H1 (cell line): ENCODE measurements at regions not wholly inside any gene's neighbourhood (a gene's known extent, or its start where the extent isn't known, plus 50 kb on each side); places are given as distances from the start of the nearest gene placed in this dataset.

Experiments used
- CTCF ChIA-PET: fragments of 300-600 bp; sonication (Branson Sonifier 250); formaldehyde crosslinking; loops from one replicate; lab custom pipeline; 2021; ENCODE audit not compliant: partially characterized antibody; lab: Charles Lee
- POLR2A ChIA-PET: fragments of 300-600 bp; sonication (Branson Sonifier 250); formaldehyde crosslinking; loops from one replicate; lab custom pipeline; 2021; ENCODE audit warnings: inconsistent platforms; ENCODE audit not compliant: partially characterized antibody; lab: Charles Lee
- DNase-seq, 2 experiments: peaks; one replicate each; pipeline versions ENCODE4 v3.0.0 to v3.0.0-alpha.2; 2010 to 2022; ENCODE audit warnings: low spot score in 2 of 2, low read depth in 1 of 2, mixed read lengths in 1 of 2
- FAIRE-seq: peaks from 2 replicates; lab custom pipeline; 2011; peaks lifted over from hg19 to GRCh38; lab: Jason Lieb, UNC
- H2AFZ ChIP-seq: 2 replicates; pipeline ENCODE4 v1.8.1; 2012; ENCODE audit warnings: low read length, inconsistent platforms
- H2AK5ac ChIP-seq: 2 replicates; pipeline ENCODE4 v1.6.1; 2013; ENCODE audit warnings: low read depth, low read length
- H2BK120ac ChIP-seq: replicated peaks from 2 replicates; pipeline ENCODE3; 2013; ENCODE audit warnings: low read depth, low read length, inconsistent platforms
- H2BK12ac ChIP-seq: 2 replicates; pipeline ENCODE4 v1.6.1; 2013; ENCODE audit warnings: low read depth, low read length
- H2BK15ac ChIP-seq: 2 replicates; pipeline ENCODE4 v1.6.1; 2013; ENCODE audit warnings: low read length
- H2BK20ac ChIP-seq: 2 replicates; pipeline ENCODE4 v1.6.1; 2013; ENCODE audit warnings: low read length
- H2BK5ac ChIP-seq: 2 replicates; pipeline ENCODE4 v1.6.1; 2013; ENCODE audit warnings: low read depth, low read length
- H3K14ac ChIP-seq: 2 replicates; pipeline ENCODE4 v1.6.1; 2013; ENCODE audit warnings: inconsistent platforms; ENCODE audit not compliant: insufficient read length
- H3K18ac ChIP-seq: 2 replicates; pipeline ENCODE4 v1.6.1; 2013; ENCODE audit warnings: low read length; ENCODE audit errors: extremely low read depth
- H3K23ac ChIP-seq: 2 replicates; pipeline ENCODE4 v1.6.1; 2013; ENCODE audit warnings: inconsistent platforms; ENCODE audit not compliant: insufficient read length
- H3K23me2 ChIP-seq: 2 replicates; pipeline ENCODE4 v1.6.1; 2013; ENCODE audit warnings: low read depth, low read length
- H3K27ac ChIP-seq: 2 replicates; pipeline ENCODE4 v1.6.1; 2011; ENCODE audit warnings: low read depth, low read length, inconsistent platforms
- H3K27me3 ChIP-seq, 4 experiments: replicated peaks in 1 of 4; 1 replicate in 1 of 4; 2 replicates in 3 of 4; pipeline versions ENCODE4 v1.6.1 to v1.8.1; 2011 to 2013; ENCODE audit warnings: low read length in 3 of 4, mild to moderate bottlenecking in 3 of 4, inconsistent platforms in 2 of 4, mixed read lengths in 2 of 4, moderate library complexity in 1 of 4; ENCODE audit not compliant: control insufficient read depth in 3 of 4, insufficient read depth in 3 of 4; ENCODE audit errors: extremely low read depth in 1 of 4
- H3K36me3 ChIP-seq, 4 experiments: 2 replicates each; pipeline versions ENCODE4 v1.6.1 to v1.8.1; 2011 to 2013; ENCODE audit warnings: mild to moderate bottlenecking in 4 of 4, low read length in 3 of 4, moderate library complexity in 2 of 4, control low read depth in 1 of 4, inconsistent platforms in 1 of 4; ENCODE audit not compliant: insufficient read depth in 4 of 4, control insufficient read depth in 2 of 4
- H3K4ac ChIP-seq: replicated peaks from 2 replicates; pipeline ENCODE3; 2013; ENCODE audit warnings: low read length, low read depth, mixed read lengths, inconsistent platforms; ENCODE audit not compliant: insufficient read length
- H3K4me1 ChIP-seq, 4 experiments: replicated peaks in 1 of 4; 1 replicate in 1 of 4; 2 replicates in 3 of 4; pipeline versions ENCODE4 v1.6.1 to v1.8.1; 2011 to 2013; ENCODE audit warnings: low read length in 3 of 4, inconsistent platforms in 2 of 4, mixed read lengths in 1 of 4; ENCODE audit not compliant: insufficient read depth in 4 of 4, control insufficient read depth in 3 of 4
- H3K4me2 ChIP-seq, 2 experiments: 2 replicates each; pipeline versions ENCODE4 v1.6.1 to v1.8.1; 2011 to 2013; ENCODE audit warnings: low read depth in 2 of 2, low read length in 2 of 2, control low read depth in 1 of 2, inconsistent platforms in 1 of 2, mild to moderate bottlenecking in 1 of 2; ENCODE audit not compliant: insufficient read depth in 1 of 2
- H3K4me3 ChIP-seq, 4 experiments: fragments of 200-600, 300-600 bp in 1 of 4; sonication (generic), shearing (Covaris generic), sonication (Bioruptor Twin) in 1 of 4; 2 replicates each; pipeline versions ENCODE4 v1.5.1 to v1.8.1; 2011 to 2016; ENCODE audit warnings: low read length in 4 of 4, low read depth in 3 of 4, control low read depth in 2 of 4, inconsistent platforms in 2 of 4, mild to moderate bottlenecking in 2 of 4, mixed read lengths in 1 of 4, moderate library complexity in 1 of 4; ENCODE audit not compliant: insufficient read depth in 2 of 4; ENCODE audit errors: extremely low read depth in 1 of 4
- H3K56ac ChIP-seq: replicated peaks from 2 replicates; pipeline ENCODE3; 2013; ENCODE audit warnings: low read depth, mild to moderate bottlenecking, mixed read lengths, low read length, inconsistent platforms; ENCODE audit not compliant: insufficient read length
- H3K79me1 ChIP-seq: 2 replicates; pipeline ENCODE4 v1.6.1; 2013; ENCODE audit warnings: low read depth, low read length, control low read depth
- H3K79me2 ChIP-seq, 2 experiments: 2 replicates each; pipeline versions ENCODE4 v1.6.1 to v1.8.1; 2012 to 2013; ENCODE audit warnings: low read length in 2 of 2, mild to moderate bottlenecking in 2 of 2, inconsistent platforms in 1 of 2; ENCODE audit not compliant: insufficient read depth in 2 of 2, control insufficient read depth in 1 of 2
- H3K9ac ChIP-seq, 4 experiments: replicated peaks in 1 of 4; 1 replicate in 1 of 4; 2 replicates in 3 of 4; pipeline versions ENCODE4 v1.6.1 to v1.8.1; 2011 to 2013; ENCODE audit warnings: low read depth in 3 of 4, low read length in 3 of 4, control low read depth in 2 of 4, mild to moderate bottlenecking in 2 of 4, moderate library complexity in 2 of 4, inconsistent platforms in 1 of 4; ENCODE audit errors: extremely low read depth in 1 of 4
- H3K9me3 ChIP-seq, 2 experiments: 2 replicates each; pipeline versions ENCODE4 v1.6.1 to v1.8.1; 2012 to 2013; ENCODE audit warnings: mild to moderate bottlenecking in 2 of 2, moderate library complexity in 2 of 2, control low read depth in 1 of 2, inconsistent platforms in 1 of 2, low read depth in 1 of 2, low read length in 1 of 2, mixed read lengths in 1 of 2; ENCODE audit not compliant: insufficient read depth in 2 of 2
- H4K20me1 ChIP-seq, 2 experiments: replicated peaks in 1 of 2; 2 replicates each; pipeline versions ENCODE3 to v1.8.1; 2011 to 2013; ENCODE audit warnings: inconsistent platforms in 2 of 2, low read length in 2 of 2, mild to moderate bottlenecking in 1 of 2; ENCODE audit not compliant: insufficient read depth in 2 of 2, control insufficient read depth in 1 of 2
- H4K5ac ChIP-seq: 2 replicates; pipeline ENCODE4 v1.6.1; 2013; ENCODE audit warnings: low read length, low read depth, mixed read lengths, inconsistent platforms; ENCODE audit not compliant: insufficient read length
- H4K8ac ChIP-seq: 2 replicates; pipeline ENCODE4 v1.8.0; 2013; ENCODE audit warnings: mild to moderate bottlenecking, moderate library complexity, low read length, inconsistent platforms; ENCODE audit not compliant: insufficient read depth; ENCODE audit errors: extremely low read depth
- H4K91ac ChIP-seq: replicated peaks from 2 replicates; pipeline ENCODE3; 2013; ENCODE audit warnings: low read length, mixed read lengths, inconsistent platforms; ENCODE audit not compliant: insufficient read length
- CEBPB ChIP-seq: IDR thresholded peaks from 2 replicates; pipeline ENCODE4 v1.6.1; 2012; ENCODE audit warnings: low read depth, low read length
- E2F6 ChIP-seq: IDR thresholded peaks from 2 replicates; pipeline ENCODE4 v1.6.1; 2012; ENCODE audit warnings: inconsistent platforms
- KDM1A ChIP-seq: fragments of 200-600, 300-600 bp; sonication (generic); IDR thresholded peaks from 2 replicates; pipeline ENCODE4 v1.7.1; 2016; ENCODE audit warnings: mild to moderate bottlenecking, low read length, borderline replicate concordance
- KDM5A ChIP-seq: fragments of 200-600 bp; IDR thresholded peaks from 2 replicates; pipeline ENCODE4 v1.7.1; 2012; ENCODE audit warnings: mild to moderate bottlenecking, low read length, inconsistent platforms, mixed read lengths
- NANOG ChIP-seq: IDR thresholded peaks from 2 replicates; pipeline ENCODE4 v1.6.1; 2011; ENCODE audit warnings: low read length, low read depth, mild to moderate bottlenecking, inconsistent platforms; ENCODE audit not compliant: insufficient read depth, poor library complexity, severe bottlenecking
- SIN3A ChIP-seq, 2 experiments: IDR thresholded peaks in 1 of 2; conservative IDR thresholded peaks in 1 of 2; 2 replicates each; pipeline ENCODE4 v1.6.1; 2011 to 2012; ENCODE audit warnings: low read length in 2 of 2, improper control_type of control experiment in 1 of 2, low read depth in 1 of 2, mild to moderate bottlenecking in 1 of 2
- SUZ12 ChIP-seq: fragments of 200-600 bp; sonication (generic); IDR thresholded peaks from 2 replicates; pipeline ENCODE4 v1.6.1; 2012; ENCODE audit warnings: mild to moderate bottlenecking, inconsistent platforms, low read length, moderate library complexity, mixed read lengths
- WGBS, 2 experiments: shearing (Covaris generic) in 1 of 2; methylation state at CpG; one replicate each; pipeline versions ENCODE4 v1.1.6 to v1.1.7; 2013 to 2015; ENCODE audit warnings: low lambda C conversion rate in 2 of 2, mixed read lengths in 2 of 2, inconsistent platforms in 1 of 2, low coverage in 1 of 2, missing lambda C conversion rate in 1 of 2; ENCODE audit not compliant: insufficient replicate concordance in 2 of 2, insufficient coverage in 1 of 2, insufficient read length in 1 of 2; ENCODE audit errors: extremely low coverage in 1 of 2, missing lambda C conversion rate in 1 of 2; 5-methylcytosine and 5-hydroxymethylcytosine counted together
- TF ChIP-seq, protein P1 (sequence below), 3 experiments: IDR thresholded peaks; 1 replicate in 2 of 3; 2 replicates in 1 of 3; pipeline versions ENCODE4 v1.5.1 to v1.6.1; 2011; ENCODE audit warnings: low read length in 3 of 3, mild to moderate bottlenecking in 3 of 3, inconsistent platforms in 2 of 3, low read depth in 1 of 3, moderate library complexity in 1 of 3; ENCODE audit not compliant: insufficient read depth in 1 of 3; ENCODE audit errors: control extremely low read depth in 1 of 3

- Histone ChIP-seq H3K4me3 (no peak overlapping the region), H2BK15ac (no peak overlapping the region), H3K79me1 (no peaks in the 10 kb centered on the region), H3K4me2 (no peak overlapping the region), H3K23me2 (no peaks in the 10 kb centered on the region), H3K4ac (no peak overlapping the region), H2AK5ac (no peak overlapping the region), H3K18ac (no peak overlapping the region), H3K36me3 (no peaks in the 10 kb centered on the region; a peak in 1 of 8 replicates), H3K14ac (no peak overlapping the region), H2AFZ (peak overlapping the region; percentile 25; the same call in 1 of the 2 replicates), H3K56ac (no peak overlapping the region), H3K23ac (no peak overlapping the region), H4K8ac (no peak overlapping the region), H3K9ac (no peak overlapping the region), H4K20me1 (no peaks in the 10 kb centered on the region), H2BK5ac (no peak overlapping the region), H3K27me3 (no peaks in the 10 kb centered on the region), H3K79me2 (no peaks in the 10 kb centered on the region), H2BK12ac (no peak overlapping the region), H4K5ac (no peak overlapping the region), H2BK120ac (no peak overlapping the region), H2BK20ac (no peak overlapping the region), H3K9me3 (no peaks in the 10 kb centered on the region), H3K4me1 (peaks cover 0 to 10% (median 6%) of the 10 kb centered on the region in 4 experiments; a peak in 2 of 7 replicates), H4K91ac (no peak overlapping the region), H3K27ac (no peak overlapping the region)
- DNase-seq (no peak), FAIRE-seq (no peak)
- 85% methylated on average over 8 of the region's 8 CpGs; no CpG with 5 or more reads in 1 of the 2 experiments for WGBS, 2 experiments
- ChIA-PET CTCF (interaction anchor here (1.3 to 2.9 kb wide), 3 partner anchors 9 to 318 kb away, joined by 5 to 10 read pairs (median 5); no protein-coding TSS in a partner anchor), POLR2A (interaction anchor here (0.6 kb wide), 1 partner anchor 47 kb away, joined by 3 read pairs; no protein-coding TSS in a partner anchor)
- TF ChIP-seq KDM1A (no peak), E2F6 (no peak), SIN3A (conservative IDR thresholded peaks at IDR 0.05 in 1 of 2, IDR thresholded peaks at IDR 0.05 in 1 of 2; ENCODE audit: low read depth in 1 of 2, low read length in 2 of 2) (no peak), CEBPB (no peak), NANOG (no peak), KDM5A (no peak), SUZ12 (no peak)
- TF ChIP-seq, protein P1, sequence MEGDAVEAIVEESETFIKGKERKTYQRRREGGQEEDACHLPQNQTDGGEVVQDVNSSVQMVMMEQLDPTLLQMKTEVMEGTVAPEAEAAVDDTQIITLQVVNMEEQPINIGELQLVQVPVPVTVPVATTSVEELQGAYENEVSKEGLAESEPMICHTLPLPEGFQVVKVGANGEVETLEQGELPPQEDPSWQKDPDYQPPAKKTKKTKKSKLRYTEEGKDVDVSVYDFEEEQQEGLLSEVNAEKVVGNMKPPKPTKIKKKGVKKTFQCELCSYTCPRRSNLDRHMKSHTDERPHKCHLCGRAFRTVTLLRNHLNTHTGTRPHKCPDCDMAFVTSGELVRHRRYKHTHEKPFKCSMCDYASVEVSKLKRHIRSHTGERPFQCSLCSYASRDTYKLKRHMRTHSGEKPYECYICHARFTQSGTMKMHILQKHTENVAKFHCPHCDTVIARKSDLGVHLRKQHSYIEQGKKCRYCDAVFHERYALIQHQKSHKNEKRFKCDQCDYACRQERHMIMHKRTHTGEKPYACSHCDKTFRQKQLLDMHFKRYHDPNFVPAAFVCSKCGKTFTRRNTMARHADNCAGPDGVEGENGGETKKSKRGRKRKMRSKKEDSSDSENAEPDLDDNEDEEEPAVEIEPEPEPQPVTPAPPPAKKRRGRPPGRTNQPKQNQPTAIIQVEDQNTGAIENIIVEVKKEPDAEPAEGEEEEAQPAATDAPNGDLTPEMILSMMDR (IDR thresholded peaks at IDR 0.05; ENCODE audit: control extremely low read depth in 1 of 3, insufficient read depth in 1 of 3, low read depth in 1 of 3, low read length in 3 of 3): no peak
Measured at GRCh38 chr9:82923912-82924605, 138.9 kb downstream of the RASEF start.
